NCI-H1436 treated with DMSO at 0.1 percent for 48 hours (cell line): ENCODE measurements at regions not wholly inside any gene's neighbourhood (a gene's known extent, or its start where the extent isn't known, plus 50 kb on each side); places are given as distances from the start of the nearest gene placed in this dataset.
"Not testable (repeated sequence)": the region's sequence is repeated elsewhere in the genome, so short reads cannot be mapped to it uniquely, and the experiment has no call there.

Experiments used
- DNase-seq: peaks from one replicate; lab custom pipeline; 2025; lab: John Stamatoyannopoulos, UW

- DNase-seq = no peak
These were observed 112.9 kb downstream of the METRNL start for GRCh38 chr17:83192161-83192788.

- DNase-seq = not testable (repeated sequence)
These were observed 113.5 kb downstream of the METRNL start for GRCh38 chr17:83192789-83193335.

GRCh38 chr17:83193336-83194185, 114.2 kb downstream of the METRNL start:
- no peak for DNase-seq

- DNase-seq = no peak
These were observed 114.8 kb downstream of the METRNL start for GRCh38 chr17:83194186-83194561.

- DNase-seq = no peak
These were observed 115.4 kb downstream of the METRNL start for GRCh38 chr17:83194761-83195329.

- DNase-seq = no peak
These were observed 116.1 kb downstream of the METRNL start for GRCh38 chr17:83195330-83196023.

- DNase-seq = no peak
These were observed 116.6 kb downstream of the METRNL start for GRCh38 chr17:83196024-83196365.

- DNase-seq = no peak
These were observed 117.0 kb downstream of the METRNL start for GRCh38 chr17:83196366-83196765.

GRCh38 chr17:83196973-83197880, 117.8 kb downstream of the METRNL start:
- DNase-seq = no peak

GRCh38 chr17:83198366-83199341, 119.2 kb downstream of the METRNL start:
- no peak for DNase-seq

- no peak for DNase-seq
These were observed 120.2 kb downstream of the METRNL start for GRCh38 chr17:83199500-83200201.

GRCh38 chr17:83200231-83200699, 120.9 kb downstream of the METRNL start:
- DNase-seq = no peak

GRCh38 chr17:83200751-83201150, 121.3 kb downstream of the METRNL start:
- DNase-seq = no peak

- DNase-seq = no peak
These were observed 122.0 kb downstream of the METRNL start for GRCh38 chr17:83201206-83202001.

- no peak for DNase-seq
These were observed 122.9 kb downstream of the METRNL start for GRCh38 chr17:83202002-83203000.

- no peak for DNase-seq
These were observed 123.7 kb downstream of the METRNL start for GRCh38 chr17:83203073-83203471.
